AML-193 (cell line): ENCODE measurements at regions not wholly inside any gene's neighbourhood (a gene's known extent, or its start where the extent isn't known, plus 50 kb on each side); places are given as distances from the start of the nearest gene placed in this dataset.
"Not testable (repeated sequence)": the region's sequence is repeated elsewhere in the genome, so short reads cannot be mapped to it uniquely, and the experiment has no call there.

Experiments used
- DNase-seq, 2 experiments: peaks; one replicate each; lab custom pipeline; 2025; lab: John Stamatoyannopoulos, UW

DNA sequence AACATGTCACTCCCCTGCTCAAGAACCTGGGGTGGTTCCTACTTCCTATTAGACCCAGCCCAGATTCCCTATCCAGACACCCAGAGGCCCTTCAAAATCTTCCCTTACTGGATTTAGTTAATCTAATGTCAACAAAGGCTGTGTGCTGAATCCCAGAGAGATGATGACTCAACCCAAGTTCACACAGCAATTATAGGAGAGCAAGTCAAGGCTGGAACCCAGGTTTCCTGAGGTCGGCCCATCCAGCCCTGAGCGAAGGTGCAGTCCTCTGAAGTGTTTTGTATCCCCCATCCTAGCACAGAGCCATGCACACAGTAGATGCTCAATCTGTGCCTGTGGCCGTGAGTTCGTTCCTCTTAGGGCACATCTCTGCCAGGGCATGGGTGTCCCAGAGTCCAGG, 452.1 kb downstream of the GOLGA6L6 start:
- not testable (repeated sequence) for DNase-seq

DNA sequence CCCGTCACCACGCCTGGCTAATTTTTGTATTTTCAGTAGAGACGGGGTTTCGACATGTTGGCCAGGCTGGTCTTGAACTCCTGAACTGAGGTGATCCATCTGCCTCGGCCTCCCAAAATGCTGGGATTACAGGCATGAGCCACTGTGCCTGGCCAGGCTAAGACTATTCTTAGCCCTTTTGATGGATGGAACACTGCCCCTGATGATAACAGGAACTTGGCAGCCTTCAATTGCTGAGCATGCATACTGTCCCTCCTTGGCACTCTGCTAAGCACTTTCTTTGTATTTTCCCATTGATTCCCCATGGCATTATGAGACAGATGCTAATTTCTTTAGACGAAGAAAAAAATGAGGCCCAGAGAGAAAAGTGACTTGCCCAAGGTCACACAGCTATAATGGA, 457.6 kb downstream of the GOLGA6L6 start:
- DNase-seq: not testable (repeated sequence)

DNA sequence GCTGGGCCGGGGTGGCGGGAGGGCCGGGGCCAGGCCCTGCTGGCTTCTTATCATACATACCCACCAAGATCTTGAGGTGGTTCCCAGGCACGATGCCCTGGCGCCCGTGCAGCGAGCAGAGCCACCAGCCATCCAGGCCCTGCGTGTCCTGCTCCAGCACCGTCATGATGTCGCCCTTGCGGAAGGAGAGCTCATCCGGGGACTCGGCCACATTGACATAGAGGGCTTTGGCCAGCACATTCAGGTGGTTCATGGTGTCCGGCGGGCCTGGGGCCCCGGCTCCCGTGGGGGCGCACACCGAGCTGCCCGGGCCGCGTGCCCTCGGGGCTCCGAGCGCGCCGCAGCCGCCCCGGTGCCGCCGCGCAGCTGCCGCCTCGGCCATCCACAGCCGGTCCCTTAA, 467.5 kb downstream of the GOLGA6L6 start:
- DNase-seq: not testable (repeated sequence)

DNA sequence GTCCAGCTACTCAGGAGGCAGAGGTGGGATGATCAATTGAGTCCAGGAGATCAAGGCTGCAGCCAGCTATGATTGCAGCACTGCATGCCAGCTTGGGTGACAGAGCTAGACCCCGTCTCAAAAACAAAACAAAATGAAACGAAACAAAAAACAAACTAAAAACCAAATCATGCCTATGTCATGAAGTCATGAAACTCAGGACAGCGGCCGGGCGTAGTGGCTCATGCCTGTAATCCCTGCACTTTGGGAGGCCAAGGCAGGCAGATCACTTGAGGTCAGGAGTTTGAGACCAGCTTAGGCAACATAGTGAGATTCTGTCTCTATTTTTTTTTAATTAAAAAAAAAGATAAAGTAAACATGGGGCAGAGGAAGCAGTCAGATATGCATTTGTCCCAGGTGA, 472.6 kb downstream of the GOLGA6L6 start:
- DNase-seq: not testable (repeated sequence)

DNA sequence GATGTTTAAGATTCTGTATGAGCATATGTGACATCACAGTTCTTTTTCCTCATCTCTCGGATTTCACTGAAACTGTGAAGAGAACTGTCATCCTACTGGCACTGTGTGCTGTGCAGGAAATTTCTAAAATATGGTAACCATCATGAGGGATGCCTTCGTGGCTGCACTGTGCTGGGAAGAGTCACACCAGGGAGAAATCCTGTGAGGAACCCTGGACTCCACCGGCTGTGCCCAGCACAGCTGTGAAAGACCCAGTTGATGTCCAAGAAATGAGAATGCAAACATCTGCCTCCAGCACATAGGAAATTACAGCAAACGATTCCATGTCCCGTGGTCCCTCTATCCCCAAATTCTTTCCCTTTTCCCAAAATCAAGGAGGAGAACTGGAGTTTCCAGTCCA, 475.4 kb downstream of the GOLGA6L6 start:
- not testable (repeated sequence) for DNase-seq

DNA sequence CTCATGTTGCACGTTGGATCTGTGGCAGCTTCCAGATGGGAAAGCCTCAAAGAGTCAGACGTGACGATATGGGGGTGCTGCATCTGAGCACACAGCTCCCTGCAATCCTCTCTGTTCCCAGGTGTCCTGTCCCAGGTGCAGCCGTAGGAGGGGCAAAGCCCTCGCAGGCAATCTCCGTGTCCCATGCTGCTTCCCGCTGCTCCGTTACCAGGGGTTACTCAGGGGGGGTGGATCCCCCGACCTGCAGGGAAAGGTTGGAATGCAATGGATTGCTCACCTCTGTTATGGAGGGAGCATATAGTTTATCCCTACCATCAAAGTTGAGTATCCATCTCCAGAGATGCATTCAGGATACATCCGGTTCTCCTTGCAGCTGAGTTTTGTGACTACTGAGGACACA, 476.1 kb downstream of the GOLGA6L6 start:
- DNase-seq: not testable (repeated sequence)

DNA sequence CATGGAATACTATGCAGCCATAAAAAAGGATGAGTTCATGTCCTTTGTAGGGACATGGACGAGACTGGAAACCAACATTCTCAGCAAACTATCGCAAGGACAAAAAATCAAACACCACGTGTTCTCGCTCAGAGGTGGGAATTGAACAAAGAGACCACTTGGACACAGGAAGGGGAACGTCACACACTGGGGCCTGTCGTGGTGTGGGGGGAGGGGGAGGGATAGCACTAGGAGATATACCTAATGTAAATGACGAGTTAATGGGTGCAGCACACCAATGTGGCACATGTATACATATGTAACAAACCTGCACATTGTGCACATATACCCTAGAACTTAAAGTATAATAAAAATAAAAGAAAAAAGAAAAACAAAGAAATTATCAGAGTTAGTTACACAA, 478.4 kb downstream of the GOLGA6L6 start:
- not testable (repeated sequence) for DNase-seq

DNA sequence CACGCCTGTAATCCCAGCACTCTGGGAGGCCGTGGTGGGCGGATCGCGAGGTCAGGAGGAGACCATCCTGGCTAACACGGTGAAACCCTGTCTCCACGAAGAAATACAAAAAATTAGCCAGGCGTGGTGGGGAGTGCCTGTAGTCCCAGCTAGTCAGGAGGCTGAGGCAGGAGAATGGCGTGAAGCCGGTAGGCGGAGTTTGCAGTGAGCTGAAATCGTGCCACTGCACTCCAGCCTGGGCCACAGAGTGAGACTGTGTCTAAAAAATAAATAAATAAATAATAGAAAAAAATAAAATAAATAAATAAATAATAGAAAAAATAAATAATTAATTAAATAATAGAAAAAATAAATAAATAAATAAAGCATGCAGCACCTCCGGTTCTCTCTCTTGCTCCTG, 480.8 kb downstream of the GOLGA6L6 start:
- not testable (repeated sequence) for DNase-seq

DNA sequence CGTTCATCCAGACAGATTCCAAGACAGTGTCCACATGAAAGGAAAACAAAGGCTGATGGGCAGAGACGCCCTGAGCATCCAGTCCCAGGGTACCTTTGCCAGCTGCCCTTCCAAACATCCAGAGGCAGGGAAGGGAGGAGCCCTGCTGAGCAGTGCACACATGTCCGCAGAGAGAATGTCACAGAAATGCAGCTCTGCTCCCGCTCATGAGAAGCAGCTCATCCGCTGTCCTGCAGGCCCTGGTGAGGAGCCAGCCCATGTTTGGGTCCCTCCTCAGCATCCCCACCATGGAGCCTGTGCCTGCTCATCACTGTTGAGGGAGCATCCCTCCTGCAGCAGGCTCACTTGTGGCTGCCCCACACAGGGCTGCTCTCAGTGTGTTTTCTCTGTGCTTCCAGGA, 484.7 kb downstream of the GOLGA6L6 start:
- DNase-seq: not testable (repeated sequence)

DNA sequence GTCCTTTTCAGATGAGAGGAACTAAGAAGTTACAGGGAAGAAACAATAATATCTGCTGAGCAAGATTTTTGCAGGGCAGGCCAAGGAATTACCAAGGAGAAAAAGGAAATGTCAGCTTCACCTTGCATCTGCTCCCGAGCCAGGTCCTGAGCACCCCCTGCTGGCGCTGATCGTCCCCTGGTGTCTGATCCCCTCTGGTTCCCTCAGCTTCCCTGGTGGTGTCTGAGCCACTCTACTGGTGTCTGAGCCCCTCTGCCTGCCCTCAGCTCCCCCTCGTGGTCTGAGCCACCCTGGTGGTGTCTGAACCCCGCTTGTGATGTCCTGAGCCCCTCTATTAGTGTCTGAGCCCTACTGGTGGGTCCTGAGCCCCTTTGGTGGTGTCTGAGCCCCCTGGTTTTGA, 485.7 kb downstream of the GOLGA6L6 start:
- not testable (repeated sequence) for DNase-seq

DNA sequence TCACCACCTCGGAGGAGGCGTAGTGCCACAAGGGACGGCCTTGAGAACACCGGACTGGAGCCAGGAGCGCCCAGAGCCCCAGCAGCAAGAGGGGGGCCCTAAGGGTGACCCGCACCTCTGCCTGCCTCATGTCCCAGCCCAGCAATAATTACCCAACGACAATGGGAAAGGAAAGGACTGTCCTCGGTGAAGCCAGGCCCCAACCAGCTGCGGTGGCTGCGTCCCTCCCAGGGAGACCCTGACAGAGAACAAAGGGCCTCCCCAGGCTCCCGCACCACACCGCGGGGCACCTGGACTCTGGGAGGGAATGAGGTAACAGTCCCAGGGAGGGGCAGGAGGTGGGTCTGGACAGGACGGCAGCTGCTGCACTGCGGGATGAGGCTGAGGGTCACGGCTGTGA, 493.4 kb downstream of the GOLGA6L6 start:
- not testable (repeated sequence) for DNase-seq

DNA sequence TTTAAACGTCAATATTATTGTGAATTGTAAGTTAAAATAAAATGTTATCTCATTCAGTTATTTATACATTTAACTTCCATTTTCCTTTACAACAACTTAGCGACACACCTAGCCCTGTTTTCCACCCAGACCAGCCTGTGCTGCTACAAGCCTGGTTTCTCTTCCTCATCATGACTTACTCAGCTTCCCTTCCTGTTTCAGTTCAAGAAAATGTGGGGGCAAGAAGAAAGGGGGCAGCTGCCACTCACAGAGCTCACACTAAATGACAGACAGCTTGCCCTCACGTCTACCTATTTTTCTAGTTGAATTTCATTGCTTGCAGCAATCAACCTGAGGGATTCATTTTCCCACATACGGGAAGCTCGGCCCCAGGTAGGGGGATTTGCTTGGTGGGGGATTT, 496.4 kb downstream of the GOLGA6L6 start:
- not testable (repeated sequence) for DNase-seq

DNA sequence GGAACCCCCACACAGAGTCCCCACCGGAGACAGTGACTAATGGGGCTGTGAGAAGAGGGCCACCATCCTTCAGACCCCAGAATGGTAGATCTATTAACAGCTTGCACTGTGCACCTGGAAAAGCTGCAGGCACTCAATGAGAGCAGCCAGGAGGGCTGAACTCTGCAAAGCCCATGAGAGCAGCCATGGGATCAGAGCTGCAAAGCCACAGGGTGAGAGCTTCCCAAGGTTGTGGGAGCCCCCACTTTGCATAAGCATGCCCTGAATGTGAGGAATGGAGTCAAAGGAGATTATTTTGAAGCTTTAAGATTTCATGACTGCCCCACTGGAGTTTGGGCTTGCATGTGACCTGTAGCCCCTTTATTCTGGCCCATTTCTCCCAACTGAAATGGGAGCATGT, 500.9 kb downstream of the GOLGA6L6 start:
- DNase-seq: not testable (repeated sequence)

DNA sequence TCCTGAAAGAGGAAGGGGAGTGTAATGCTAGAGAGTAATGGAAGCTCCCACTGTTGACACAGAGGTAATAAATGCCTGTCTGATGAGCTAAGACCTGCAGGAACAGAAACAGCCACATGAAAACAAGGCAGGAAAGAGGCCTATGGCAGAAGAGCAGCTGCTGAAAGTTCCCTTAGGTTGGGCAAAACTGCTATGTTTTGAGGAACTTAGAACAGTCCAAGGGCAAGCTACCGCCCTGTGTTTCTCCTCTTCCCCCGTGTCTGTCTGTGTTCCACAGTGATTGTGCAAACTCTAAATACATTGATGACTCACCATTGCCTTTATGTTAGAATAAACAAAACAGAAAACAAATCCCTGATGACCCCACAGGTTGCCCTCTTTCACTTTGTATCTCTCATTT, 516.6 kb downstream of the GOLGA6L6 start:
- not testable (repeated sequence) for DNase-seq

DNA sequence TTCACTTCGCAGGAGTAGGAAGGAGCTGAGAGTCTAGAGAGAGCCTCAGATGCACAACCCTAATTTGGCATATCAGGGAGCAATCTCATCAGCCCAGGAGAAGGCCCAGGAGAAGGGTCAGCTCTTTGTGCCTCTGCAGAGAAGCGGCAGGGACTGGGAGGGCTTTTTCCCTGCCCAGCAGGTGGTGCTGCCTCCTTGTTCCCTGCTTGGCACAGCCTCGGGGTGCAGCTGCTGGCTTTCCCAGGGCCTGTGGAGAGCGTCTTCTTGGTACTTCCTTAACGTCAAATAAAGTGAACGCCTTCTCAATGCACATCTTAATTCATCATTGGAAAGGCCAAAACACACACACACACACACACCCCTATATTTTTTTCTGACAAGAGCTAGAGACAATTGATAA, 519.3 kb downstream of the GOLGA6L6 start:
- not testable (repeated sequence) for DNase-seq

DNA sequence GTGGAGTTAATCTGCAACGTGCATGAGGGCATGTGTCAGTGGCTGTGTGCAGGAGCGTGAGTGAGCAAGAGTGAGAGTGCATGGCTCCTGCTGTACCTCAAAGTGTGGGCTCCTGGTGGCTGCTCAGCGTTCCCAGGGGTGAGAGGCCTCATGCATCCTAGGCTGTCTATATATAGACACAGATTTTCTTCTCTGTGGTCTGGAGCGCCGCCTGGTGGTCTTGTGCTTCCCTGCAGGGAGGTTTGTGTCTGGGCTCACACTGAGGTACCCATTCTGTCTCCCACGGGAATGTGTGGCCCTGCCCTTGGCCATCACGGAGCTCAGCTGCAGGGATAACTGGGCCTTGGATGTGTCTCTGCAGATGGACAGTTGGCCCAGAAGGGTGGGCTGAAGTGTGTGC, 520.2 kb downstream of the GOLGA6L6 start:
- DNase-seq: not testable (repeated sequence)

DNA sequence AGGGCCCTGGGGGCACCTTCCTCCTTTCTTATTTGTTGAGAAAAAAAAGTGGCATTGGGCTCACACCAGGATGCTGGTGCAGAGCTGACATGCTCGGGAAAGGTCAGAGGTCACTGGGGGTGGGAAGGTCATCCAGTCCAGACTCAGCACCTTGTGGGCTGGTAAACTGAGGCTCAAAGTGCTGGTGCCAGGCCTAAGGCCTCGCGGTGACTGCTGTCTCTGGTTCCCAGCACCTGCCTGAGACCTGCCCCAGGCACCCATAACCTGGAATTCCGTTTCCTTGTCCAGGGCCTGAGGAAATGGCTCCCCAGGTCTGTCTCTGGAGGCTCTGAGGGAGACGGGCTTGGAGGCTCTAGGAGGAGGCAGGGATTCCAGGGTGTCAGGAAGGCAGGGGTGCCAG, 521.0 kb downstream of the GOLGA6L6 start:
- not testable (repeated sequence) for DNase-seq

DNA sequence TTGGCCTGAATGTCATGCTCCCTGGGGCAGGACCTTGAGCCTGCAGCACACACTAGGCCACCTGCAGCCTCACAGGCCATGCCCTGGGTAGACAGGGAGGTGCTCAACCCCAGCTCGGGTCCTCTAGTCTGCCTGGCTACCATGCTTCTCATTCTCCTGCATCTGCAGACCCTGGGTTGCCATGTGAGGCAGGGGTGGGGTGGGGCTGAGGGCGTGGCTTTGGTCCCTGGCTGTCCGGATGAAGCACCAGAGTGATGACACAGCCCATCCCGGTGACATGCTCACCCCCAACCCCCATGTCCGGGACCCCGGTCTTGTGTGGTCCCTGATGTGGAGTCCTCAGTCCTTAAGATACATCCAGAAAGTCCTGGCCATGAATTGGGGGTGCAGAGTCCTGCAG, 521.8 kb downstream of the GOLGA6L6 start:
- not testable (repeated sequence) for DNase-seq

DNA sequence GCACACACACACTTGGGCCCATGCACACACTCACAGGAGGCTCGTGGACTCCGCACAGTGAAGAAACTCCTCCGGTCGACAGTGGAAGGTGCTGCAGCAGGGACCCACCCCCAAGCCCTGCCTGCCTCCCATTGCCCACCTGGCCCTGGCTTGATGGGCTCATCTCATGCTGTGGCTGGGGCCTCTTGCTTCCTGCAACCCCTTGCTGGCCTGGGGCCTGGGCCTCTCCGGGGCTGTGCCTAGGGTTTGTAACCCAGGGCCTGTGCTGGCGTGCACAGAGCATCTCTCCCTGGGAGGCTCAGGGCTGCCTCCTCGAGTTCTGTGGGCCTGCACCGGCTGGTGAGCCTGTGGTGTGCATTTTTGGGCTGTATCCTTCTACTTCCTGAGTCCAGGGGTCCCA, 524.0 kb downstream of the GOLGA6L6 start:
- not testable (repeated sequence) for DNase-seq

DNA sequence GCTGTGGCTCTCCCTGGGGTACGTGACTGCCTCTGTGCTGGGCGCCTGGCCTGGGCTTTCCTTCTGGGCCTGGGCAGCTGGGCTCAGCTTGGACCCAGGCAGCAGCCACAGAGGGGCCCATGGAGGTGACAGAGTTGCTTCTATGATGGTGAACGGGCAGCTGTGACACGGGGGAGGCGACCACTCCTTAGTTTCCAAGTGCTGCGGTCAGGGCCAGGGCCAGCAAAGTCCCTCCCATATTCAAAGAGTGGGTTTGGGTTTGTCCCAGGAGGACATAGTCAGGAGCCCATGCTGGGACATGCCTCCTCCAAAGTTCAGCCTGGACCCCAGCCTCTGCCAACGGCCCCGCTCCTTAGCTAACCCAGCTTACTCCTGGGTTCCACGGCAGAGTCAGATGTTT, 524.7 kb downstream of the GOLGA6L6 start:
- not testable (repeated sequence) for DNase-seq

DNA sequence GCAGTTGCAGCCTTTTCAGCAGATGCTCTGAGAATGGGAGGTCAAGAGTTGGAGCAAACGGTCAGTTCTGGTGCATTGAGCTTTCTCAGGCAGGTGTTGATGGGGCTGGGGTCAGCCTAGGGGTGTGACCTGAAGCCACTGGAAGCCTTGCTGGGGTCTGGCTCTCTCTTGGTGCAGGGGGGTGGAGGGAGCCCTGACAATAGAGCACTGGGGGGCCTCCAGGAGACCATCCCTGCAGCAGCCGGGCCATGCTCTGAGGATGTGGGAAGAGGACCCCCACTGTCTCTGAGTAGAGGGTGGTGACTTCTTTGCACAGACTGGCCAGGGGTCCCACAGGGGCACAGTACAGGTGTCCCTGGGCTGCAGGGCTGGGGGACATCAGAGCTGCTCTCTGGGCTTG, 528.8 kb downstream of the GOLGA6L6 start:
- not testable (repeated sequence) for DNase-seq

DNA sequence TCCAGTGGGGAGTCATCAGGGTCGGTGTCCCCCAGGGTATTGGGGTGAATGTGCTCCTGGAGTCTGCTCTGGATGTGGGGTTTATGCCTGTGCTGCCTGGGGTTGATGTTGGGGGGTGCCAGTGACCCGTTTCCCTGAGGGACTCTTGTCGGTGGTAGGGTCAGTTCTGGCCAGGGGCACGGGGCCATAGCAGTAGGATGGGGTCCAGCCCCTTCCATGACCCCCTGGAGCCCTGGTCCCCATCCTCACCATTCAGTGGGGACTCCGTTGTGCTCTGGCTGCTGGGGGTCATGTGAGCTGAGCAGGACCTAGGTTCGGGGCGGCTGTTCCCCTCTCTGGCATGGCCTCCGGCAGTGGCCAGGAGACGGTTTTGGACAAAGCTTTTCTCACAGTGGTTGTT, 530.8 kb downstream of the GOLGA6L6 start:
- DNase-seq: not testable (repeated sequence)

DNA sequence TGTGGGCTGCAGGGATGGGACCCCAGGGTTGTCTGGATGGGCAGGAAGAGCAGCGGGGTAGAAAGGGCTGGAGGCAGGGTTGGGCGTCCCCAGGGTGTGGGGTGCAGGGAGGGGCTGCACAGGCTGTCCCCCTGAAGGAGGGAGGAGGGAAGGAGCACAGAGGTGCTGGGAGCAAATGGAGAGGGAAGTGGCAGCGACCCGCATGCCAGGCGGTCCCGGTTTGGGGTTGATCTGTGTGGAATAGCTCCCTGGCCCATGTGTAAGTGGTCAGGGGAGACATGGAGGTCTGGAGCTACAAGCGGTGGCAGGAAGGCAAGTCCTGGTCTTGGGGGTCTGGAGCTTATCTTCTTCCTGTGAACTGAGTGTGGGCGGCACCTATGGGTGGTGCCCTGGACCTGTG, 532.0 kb downstream of the GOLGA6L6 start:
- DNase-seq: not testable (repeated sequence)

DNA sequence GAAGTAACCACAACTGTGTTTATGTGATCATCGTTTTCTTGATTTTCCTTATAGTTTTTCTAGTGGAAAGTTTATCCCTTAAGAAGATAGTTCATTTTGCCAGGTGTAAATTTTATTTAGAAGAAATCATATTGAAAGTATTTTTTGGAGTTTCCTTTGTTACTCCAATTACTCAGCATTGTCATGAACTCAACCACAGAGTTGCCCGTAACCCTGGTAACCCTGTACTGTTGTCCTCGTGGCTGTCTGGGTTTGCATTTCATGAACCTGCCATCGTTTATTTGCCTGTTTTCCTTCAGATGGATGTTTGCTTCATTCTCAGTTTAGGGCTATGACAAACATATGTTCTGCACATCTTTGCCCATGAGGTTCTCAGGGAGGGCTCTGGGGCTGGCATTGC, 534.3 kb downstream of the GOLGA6L6 start:
- not testable (repeated sequence) for DNase-seq

DNA sequence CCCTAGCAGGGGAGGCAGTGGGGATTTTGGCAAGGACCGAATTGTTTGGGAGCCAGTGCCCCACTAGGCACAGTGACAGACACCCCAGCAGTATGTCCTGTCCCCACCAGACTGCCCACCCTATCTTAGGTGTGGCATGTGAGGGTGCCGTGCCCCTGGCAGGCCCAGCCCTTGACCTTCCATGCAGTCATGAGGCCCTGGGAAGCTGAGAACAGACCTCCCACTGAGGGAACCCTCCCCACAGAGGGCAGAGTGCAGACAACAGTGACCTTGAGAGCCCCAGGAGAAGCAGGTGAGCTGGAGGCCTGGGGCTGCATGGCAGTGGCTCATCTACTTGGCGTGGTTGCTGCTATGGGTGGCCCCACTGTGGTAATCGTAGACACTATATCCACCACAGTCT, 538.1 kb downstream of the GOLGA6L6 start:
- not testable (repeated sequence) for DNase-seq
